Trophoblast cell (in vitro differentiated cells and primary cell): ENCODE measurements at regions not wholly inside any gene's neighbourhood (a gene's known extent, or its start where the extent isn't known, plus 50 kb on each side); places are given as distances from the start of the nearest gene placed in this dataset.

Experiments
- DNase-seq, 2 donors: peaks; one replicate each; pipeline ENCODE4 v3.0.0-alpha.2; 2016
- H2AFZ ChIP-seq: 2 replicates; pipeline ENCODE4 v1.6.1; 2013; ENCODE audit warnings: low read length, moderate library complexity, mild to moderate bottlenecking; ENCODE audit not compliant: insufficient read depth, poor library complexity
- H2AK5ac ChIP-seq: 2 replicates; pipeline ENCODE4 v1.6.1; 2013; ENCODE audit warnings: mild to moderate bottlenecking, low read length
- H2BK120ac ChIP-seq: 2 replicates; pipeline ENCODE4 v1.6.1; 2013; ENCODE audit warnings: low read length, mild to moderate bottlenecking, moderate library complexity; ENCODE audit not compliant: insufficient read depth, poor library complexity
- H2BK12ac ChIP-seq: 2 replicates; pipeline ENCODE4 v1.6.1; 2013; ENCODE audit warnings: mild to moderate bottlenecking, low read length, moderate library complexity
- H2BK5ac ChIP-seq: 2 replicates; pipeline ENCODE4 v1.6.1; 2013; ENCODE audit warnings: low read length, low read depth, moderate library complexity, mild to moderate bottlenecking; ENCODE audit not compliant: poor library complexity
- H3K14ac ChIP-seq: 2 replicates; pipeline ENCODE4 v1.6.1; 2013; ENCODE audit warnings: mild to moderate bottlenecking, low read length
- H3K18ac ChIP-seq: 2 replicates; pipeline ENCODE4 v1.6.1; 2013; ENCODE audit warnings: mild to moderate bottlenecking, low read length
- H3K23ac ChIP-seq: 2 replicates; pipeline ENCODE4 v1.6.1; 2013; ENCODE audit warnings: low read length
- H3K27ac ChIP-seq: 2 replicates; pipeline ENCODE4 v1.5.1; 2013; ENCODE audit warnings: low read depth, mild to moderate bottlenecking, inconsistent platforms, low read length, moderate library complexity
- H3K27me3 ChIP-seq: 2 replicates; pipeline ENCODE4 v1.6.1; 2013; ENCODE audit warnings: inconsistent platforms, mild to moderate bottlenecking, low read length, moderate library complexity; ENCODE audit not compliant: insufficient read depth
- H3K36me3 ChIP-seq, 2 experiments: 1 replicate in 1 of 2; 2 replicates in 1 of 2; pipeline ENCODE4 v1.6.1; 2013; ENCODE audit warnings: low read length in 2 of 2, mild to moderate bottlenecking in 2 of 2, moderate library complexity in 1 of 2; ENCODE audit not compliant: insufficient read depth in 2 of 2, control insufficient read depth in 1 of 2
- H3K4ac ChIP-seq: 2 replicates; pipeline ENCODE4 v1.6.1; 2013; ENCODE audit warnings: low read depth, mild to moderate bottlenecking, low read length, moderate library complexity
- H3K4me1 ChIP-seq, 2 experiments: 1 replicate in 1 of 2; 2 replicates in 1 of 2; pipeline ENCODE4 v1.6.1; 2013; ENCODE audit warnings: low read length in 2 of 2, mild to moderate bottlenecking in 2 of 2, moderate library complexity in 1 of 2; ENCODE audit not compliant: insufficient read depth in 2 of 2, control insufficient read depth in 1 of 2
- H3K4me2 ChIP-seq: 2 replicates; pipeline ENCODE4 v1.6.1; 2013; ENCODE audit warnings: inconsistent platforms, mild to moderate bottlenecking, low read length, moderate library complexity
- H3K4me3 ChIP-seq: 2 replicates; pipeline ENCODE4 v1.5.1; 2013; ENCODE audit warnings: mild to moderate bottlenecking, low read depth, low read length, inconsistent platforms
- H3K79me1 ChIP-seq: one replicate; pipeline ENCODE4 v1.6.1; 2013; ENCODE audit warnings: low read length
- H3K79me2 ChIP-seq: 2 replicates; pipeline ENCODE4 v1.6.1; 2013; ENCODE audit warnings: low read length, mild to moderate bottlenecking; ENCODE audit not compliant: control insufficient read depth, insufficient read depth, poor library complexity
- H3K9ac ChIP-seq: 2 replicates; pipeline ENCODE4 v1.6.1; 2013; ENCODE audit warnings: mild to moderate bottlenecking, low read length
- H3K9me3 ChIP-seq: 2 replicates; pipeline ENCODE4 v1.6.1; 2013; ENCODE audit warnings: low read depth, mild to moderate bottlenecking, control low read depth, inconsistent platforms, low read length; ENCODE audit not compliant: insufficient read depth
- H4K12ac ChIP-seq: 2 replicates; pipeline ENCODE4 v1.6.1; 2013; ENCODE audit warnings: low read depth, mild to moderate bottlenecking, low read length, moderate library complexity
- H4K8ac ChIP-seq: 2 replicates; pipeline ENCODE4 v1.6.1; 2013; ENCODE audit warnings: low read depth, mild to moderate bottlenecking, low read length, moderate library complexity
- H4K91ac ChIP-seq: one replicate; pipeline ENCODE4 v1.6.1; 2013; ENCODE audit warnings: low read depth, mild to moderate bottlenecking, low read length, moderate library complexity
- WGBS: extraction: QIAGEN DNeasy Blood & Tissue Kit; methylation state at CpG from one replicate; pipeline ENCODE4 v1.1.7; 2013; ENCODE audit warnings: missing lambda C conversion rate; ENCODE audit not compliant: insufficient read length, insufficient coverage; ENCODE audit errors: extremely low coverage; 5-methylcytosine and 5-hydroxymethylcytosine counted together

GRCh38 chr5:1657161-1657741 is 133.5 kb upstream of the LPCAT1 start:
- no peaks in the 10 kb centered on the region for H3K36me3 ChIP-seq
- H2BK5ac ChIP-seq: no peak overlapping the region
- DNase-seq: no peak
- no peak overlapping the region for H3K9ac ChIP-seq
- H4K91ac ChIP-seq: no peak overlapping the region
- no peak overlapping the region for H3K4me3 ChIP-seq
- no peak overlapping the region for H3K18ac ChIP-seq
- no peaks in the 10 kb centered on the region for H3K79me1 ChIP-seq
- H4K8ac ChIP-seq: no peak overlapping the region
- H3K27me3 ChIP-seq: peaks cover 4% of the 10 kb centered on the region
- H3K23ac ChIP-seq: no peak overlapping the region
- H4K12ac ChIP-seq: no peak overlapping the region
- H2BK12ac ChIP-seq: no peak overlapping the region
- H2AFZ ChIP-seq: no peak overlapping the region
- H2BK120ac ChIP-seq: no peak overlapping the region
- no peak overlapping the region for H3K4ac ChIP-seq
- no peak overlapping the region for H2AK5ac ChIP-seq
- H3K4me2 ChIP-seq: no peak overlapping the region
- WGBS: no CpG with 5 or more reads among the region's 16 CpGs
- H3K14ac ChIP-seq: no peak overlapping the region
- H3K27ac ChIP-seq: no peak overlapping the region
- no peaks in the 10 kb centered on the region for H3K4me1 ChIP-seq
- no peaks in the 10 kb centered on the region for H3K79me2 ChIP-seq
- H3K9me3 ChIP-seq: peaks cover 2% of the 10 kb centered on the region

GRCh38 chr5:1656271-1656975 is 132.7 kb upstream of the LPCAT1 start:
- Histone ChIP-seq H3K4me2 (no peak overlapping the region), H3K36me3 (no peaks in the 10 kb centered on the region), H2BK120ac (no peak overlapping the region), H3K23ac (no peak overlapping the region), H3K4ac (no peak overlapping the region), H3K27ac (no peak overlapping the region), H3K9ac (no peak overlapping the region), H3K79me1 (no peaks in the 10 kb centered on the region), H4K12ac (no peak overlapping the region), H2BK5ac (no peak overlapping the region), H2BK12ac (no peak overlapping the region), H3K27me3 (peaks cover 4% of the 10 kb centered on the region), H3K4me3 (no peak overlapping the region), H3K14ac (no peak overlapping the region), H2AFZ (no peak overlapping the region), H3K9me3 (peaks cover 2% of the 10 kb centered on the region), H4K91ac (no peak overlapping the region), H4K8ac (no peak overlapping the region), H2AK5ac (no peak overlapping the region), H3K79me2 (no peaks in the 10 kb centered on the region), H3K18ac (no peak overlapping the region), H3K4me1 (no peaks in the 10 kb centered on the region)
- DNase-seq: no peak
- WGBS: no CpG with 5 or more reads among the region's 17 CpGs

GRCh38 chr5:1655496-1656270 is 131.9 kb upstream of the LPCAT1 start:
- no peak overlapping the region for H2AFZ ChIP-seq
- no peak overlapping the region for H2BK120ac ChIP-seq
- H4K8ac ChIP-seq: no peak overlapping the region
- H3K4ac ChIP-seq: no peak overlapping the region
- H2AK5ac ChIP-seq: no peak overlapping the region
- H2BK12ac ChIP-seq: no peak overlapping the region
- H3K79me1 ChIP-seq: no peaks in the 10 kb centered on the region
- H3K27ac ChIP-seq: no peak overlapping the region
- no peaks in the 10 kb centered on the region for H3K4me1 ChIP-seq
- H3K36me3 ChIP-seq: no peaks in the 10 kb centered on the region
- H4K91ac ChIP-seq: no peak overlapping the region
- peaks cover 2% of the 10 kb centered on the region for H3K9me3 ChIP-seq
- H3K4me2 ChIP-seq: no peak overlapping the region
- no peak overlapping the region for H3K18ac ChIP-seq
- no peak overlapping the region for H2BK5ac ChIP-seq
- H3K23ac ChIP-seq: no peak overlapping the region
- no peak overlapping the region for H3K9ac ChIP-seq
- DNase-seq: no peak
- H4K12ac ChIP-seq: no peak overlapping the region
- peaks cover 4% of the 10 kb centered on the region for H3K27me3 ChIP-seq
- H3K14ac ChIP-seq: no peak overlapping the region
- H3K4me3 ChIP-seq: no peak overlapping the region
- no CpG with 5 or more reads among the region's 27 CpGs for WGBS
- H3K79me2 ChIP-seq: no peaks in the 10 kb centered on the region

GRCh38 chr5:1654786-1655495 is 131.2 kb upstream of the LPCAT1 start:
- no peak overlapping the region for H2AFZ ChIP-seq
- no peaks in the 10 kb centered on the region for H3K4me1 ChIP-seq
- no peak overlapping the region for H4K12ac ChIP-seq
- H2BK12ac ChIP-seq: no peak overlapping the region
- peaks cover 4% of the 10 kb centered on the region for H3K27me3 ChIP-seq
- no CpG with 5 or more reads among the region's 13 CpGs for WGBS
- no peak overlapping the region for H3K27ac ChIP-seq
- H3K23ac ChIP-seq: no peak overlapping the region
- H3K14ac ChIP-seq: no peak overlapping the region
- no peak overlapping the region for H3K4me3 ChIP-seq
- no peaks in the 10 kb centered on the region for H3K79me2 ChIP-seq
- H4K91ac ChIP-seq: no peak overlapping the region
- H4K8ac ChIP-seq: no peak overlapping the region
- H3K4me2 ChIP-seq: no peak overlapping the region
- H3K4ac ChIP-seq: no peak overlapping the region
- peaks cover 2% of the 10 kb centered on the region for H3K9me3 ChIP-seq
- H3K9ac ChIP-seq: no peak overlapping the region
- no peak overlapping the region for H2AK5ac ChIP-seq
- H3K36me3 ChIP-seq: no peaks in the 10 kb centered on the region
- no peaks in the 10 kb centered on the region for H3K79me1 ChIP-seq
- DNase-seq: no peak
- H2BK5ac ChIP-seq: no peak overlapping the region
- H3K18ac ChIP-seq: no peak overlapping the region
- no peak overlapping the region for H2BK120ac ChIP-seq
